ENCODE measurements at regions not wholly inside any gene's neighbourhood (a gene's known extent, or its start where the extent isn't known, plus 50 kb on each side); places are given as distances from the start of the nearest gene placed in this dataset.

- no peak for TF ChIP-seq CTCF (IDR thresholded peaks at IDR 0.05)
- no peak for TF ChIP-seq POLR2AphosphoS5 (IDR thresholded peaks at IDR 0.05)
- no peak for TF ChIP-seq EP300 (IDR thresholded peaks at IDR 0.05)
- no peak for TF ChIP-seq POLR2A (IDR thresholded peaks at IDR 0.05)
- H3K27me3 ChIP-seq = no peaks in the 10 kb centered on the region
- H3K36me3 ChIP-seq = no peaks in the 10 kb centered on the region
- H3K4me1 ChIP-seq = no peaks in the 10 kb centered on the region
- H3K4me3 ChIP-seq = no peak overlapping the region
- H3K27ac ChIP-seq = no peak overlapping the region
- 61 to 90% methylated on average over 3 of the region's 3 CpGs for WGBS, 2 donors (ENCODE audit: low coverage in 1 of 2)
- H3K9me3 ChIP-seq = no peaks in the 10 kb centered on the region
- no peak for ATAC-seq
These were observed 414.6 kb upstream of the NPVF start for GRCh38 chr7:25642849-25643248.

- Histone ChIP-seq H3K27ac (no peak overlapping the region), H3K27me3 (no peaks in the 10 kb centered on the region), H3K9me3 (no peaks in the 10 kb centered on the region), H3K4me1 (no peaks in the 10 kb centered on the region), H3K4me3 (no peak overlapping the region), H3K36me3 (no peaks in the 10 kb centered on the region)
- 95 to 100% methylated on average over 4 of the region's 5 CpGs for WGBS, 2 donors (ENCODE audit: low coverage in 1 of 2)
- ATAC-seq = no peak
- TF ChIP-seq POLR2A (IDR thresholded peaks at IDR 0.05) (no peak), CTCF (IDR thresholded peaks at IDR 0.05) (no peak), POLR2AphosphoS5 (IDR thresholded peaks at IDR 0.05) (no peak), EP300 (IDR thresholded peaks at IDR 0.05) (no peak)
These were observed 415.0 kb upstream of the NPVF start for GRCh38 chr7:25643286-25643685.

GRCh38 chr7:25643770-25644394, 415.6 kb upstream of the NPVF start:
- Histone ChIP-seq H3K9me3 (no peaks in the 10 kb centered on the region), H3K4me3 (no peak overlapping the region), H3K36me3 (no peaks in the 10 kb centered on the region), H3K27me3 (no peaks in the 10 kb centered on the region), H3K4me1 (no peaks in the 10 kb centered on the region), H3K27ac (no peak overlapping the region)
- ATAC-seq = no peak
- TF ChIP-seq EP300 (IDR thresholded peaks at IDR 0.05) (no peak), CTCF (IDR thresholded peaks at IDR 0.05) (no peak), POLR2A (IDR thresholded peaks at IDR 0.05) (no peak), POLR2AphosphoS5 (IDR thresholded peaks at IDR 0.05) (no peak)
- WGBS, 2 donors (ENCODE audit: low coverage in 1 of 2) = 83 to 88% methylated on average over 6 to 7 of the region's 7 CpGs

GRCh38 chr7:25646726-25647413, 418.6 kb upstream of the NPVF start:
- H3K9me3 ChIP-seq = no peaks in the 10 kb centered on the region
- H3K27me3 ChIP-seq = no peaks in the 10 kb centered on the region
- no peak for TF ChIP-seq CTCF (IDR thresholded peaks at IDR 0.05)
- no peak for TF ChIP-seq EP300 (IDR thresholded peaks at IDR 0.05)
- no peak for TF ChIP-seq POLR2AphosphoS5 (IDR thresholded peaks at IDR 0.05)
- TF ChIP-seq POLR2A (IDR thresholded peaks at IDR 0.05) = no peak
- H3K36me3 ChIP-seq = no peaks in the 10 kb centered on the region
- no peak for ATAC-seq
- WGBS, 2 donors (ENCODE audit: low coverage in 1 of 2) = 86 to 93% methylated on average over 3 to 6 of the region's 6 CpGs
- no peak overlapping the region for H3K27ac ChIP-seq
- H3K4me1 ChIP-seq = no peaks in the 10 kb centered on the region
- no peak overlapping the region for H3K4me3 ChIP-seq

GRCh38 chr7:25647872-25648271, 419.6 kb upstream of the NPVF start:
- Histone ChIP-seq H3K36me3 (no peaks in the 10 kb centered on the region), H3K4me1 (no peaks in the 10 kb centered on the region), H3K9me3 (no peaks in the 10 kb centered on the region), H3K27me3 (no peaks in the 10 kb centered on the region), H3K27ac (no peak overlapping the region), H3K4me3 (no peak overlapping the region)
- TF ChIP-seq POLR2AphosphoS5 (IDR thresholded peaks at IDR 0.05) (no peak), CTCF (IDR thresholded peaks at IDR 0.05) (no peak), POLR2A (IDR thresholded peaks at IDR 0.05) (no peak), EP300 (IDR thresholded peaks at IDR 0.05) (no peak)
- 44% methylated on average over 2 of the region's 2 CpGs; no CpG with 5 or more reads in 1 of the 2 donors for WGBS, 2 donors (ENCODE audit: low coverage in 1 of 2)
- ATAC-seq = no peak

Data from gastroesophageal sphincter (tissue), 4 donors.